ENCODE measurements at regions not wholly inside any gene's neighbourhood (a gene's known extent, or its start where the extent isn't known, plus 50 kb on each side); places are given as distances from the start of the nearest gene placed in this dataset.

GRCh38 chr17:77006971-77007649, 133.7 kb upstream of the SEC14L1 start:
- TF ChIP-seq CTCF (conservative IDR thresholded peaks at IDR 0.05), result no peak
- no peak for TF ChIP-seq EZH2 (IDR thresholded peaks at IDR 0.05; ENCODE audit: low read depth)
